ENCODE measurements at regions not wholly inside any gene's neighbourhood (a gene's known extent, or its start where the extent isn't known, plus 50 kb on each side); places are given as distances from the start of the nearest gene placed in this dataset.

- POLR2A ChIA-PET (ENCODE audit: unreplicated experiment): no interaction called here
Measured at GRCh38 chr22:48091060-48091650, 1328.7 kb downstream of the TBC1D22A start.

More at GRCh38 chr22:48091060-48091650, 1328.7 kb downstream of the TBC1D22A start:
- no peak overlapping the region for H3K14ac ChIP-seq (replicated peaks; ENCODE audit: low read depth, low read length)
- in situ Hi-C loops (cut with MboI; ENCODE audit: low sequenced_read_pairs): no loop called here
- no peaks in the 10 kb centered on the region for H4K20me1 ChIP-seq (ENCODE audit: insufficient read depth, low read length)
- TF ChIP-seq RAD21 (IDR thresholded peaks at IDR 0.05; ENCODE audit: low read length) (no peak), MAFK (IDR thresholded peaks at IDR 0.05; ENCODE audit: low read depth, low read length) (no peak), NFE2L2 (IDR thresholded peaks at IDR 0.05; ENCODE audit: low read depth, low read length) (no peak), SMC3 (IDR thresholded peaks at IDR 0.05; ENCODE audit: low read depth, low read length) (no peak), CEBPB (IDR thresholded peaks at IDR 0.05; ENCODE audit: low read depth, low read length) (no peak), RFX5 (IDR thresholded peaks at IDR 0.05; ENCODE audit: low read depth, low read length) (no peak), MXI1 (IDR thresholded peaks at IDR 0.05; ENCODE audit: borderline replicate concordance, low read depth, low read length) (no peak), RCOR1 (IDR thresholded peaks at IDR 0.05; ENCODE audit: insufficient replicate concordance, low read length) (no peak), MAZ (IDR thresholded peaks at IDR 0.05; ENCODE audit: borderline replicate concordance, low read depth, low read length) (no peak), FOS (IDR thresholded peaks at IDR 0.05; ENCODE audit: low read depth, low read length) (no peak), CHD1 (IDR thresholded peaks at IDR 0.05; ENCODE audit: low read depth, low read length) (no peak), BHLHE40 (IDR thresholded peaks at IDR 0.05; ENCODE audit: low read depth, low read length) (no peak), POLR2A (IDR thresholded peaks at IDR 0.05; ENCODE audit: low read depth, low read length) (no peak)
- TF ChIP-seq, protein P1, sequence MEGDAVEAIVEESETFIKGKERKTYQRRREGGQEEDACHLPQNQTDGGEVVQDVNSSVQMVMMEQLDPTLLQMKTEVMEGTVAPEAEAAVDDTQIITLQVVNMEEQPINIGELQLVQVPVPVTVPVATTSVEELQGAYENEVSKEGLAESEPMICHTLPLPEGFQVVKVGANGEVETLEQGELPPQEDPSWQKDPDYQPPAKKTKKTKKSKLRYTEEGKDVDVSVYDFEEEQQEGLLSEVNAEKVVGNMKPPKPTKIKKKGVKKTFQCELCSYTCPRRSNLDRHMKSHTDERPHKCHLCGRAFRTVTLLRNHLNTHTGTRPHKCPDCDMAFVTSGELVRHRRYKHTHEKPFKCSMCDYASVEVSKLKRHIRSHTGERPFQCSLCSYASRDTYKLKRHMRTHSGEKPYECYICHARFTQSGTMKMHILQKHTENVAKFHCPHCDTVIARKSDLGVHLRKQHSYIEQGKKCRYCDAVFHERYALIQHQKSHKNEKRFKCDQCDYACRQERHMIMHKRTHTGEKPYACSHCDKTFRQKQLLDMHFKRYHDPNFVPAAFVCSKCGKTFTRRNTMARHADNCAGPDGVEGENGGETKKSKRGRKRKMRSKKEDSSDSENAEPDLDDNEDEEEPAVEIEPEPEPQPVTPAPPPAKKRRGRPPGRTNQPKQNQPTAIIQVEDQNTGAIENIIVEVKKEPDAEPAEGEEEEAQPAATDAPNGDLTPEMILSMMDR (conservative IDR thresholded peaks at IDR 0.05; ENCODE audit: low read depth, low read length): no peak
- TF ChIP-seq, protein P2, sequence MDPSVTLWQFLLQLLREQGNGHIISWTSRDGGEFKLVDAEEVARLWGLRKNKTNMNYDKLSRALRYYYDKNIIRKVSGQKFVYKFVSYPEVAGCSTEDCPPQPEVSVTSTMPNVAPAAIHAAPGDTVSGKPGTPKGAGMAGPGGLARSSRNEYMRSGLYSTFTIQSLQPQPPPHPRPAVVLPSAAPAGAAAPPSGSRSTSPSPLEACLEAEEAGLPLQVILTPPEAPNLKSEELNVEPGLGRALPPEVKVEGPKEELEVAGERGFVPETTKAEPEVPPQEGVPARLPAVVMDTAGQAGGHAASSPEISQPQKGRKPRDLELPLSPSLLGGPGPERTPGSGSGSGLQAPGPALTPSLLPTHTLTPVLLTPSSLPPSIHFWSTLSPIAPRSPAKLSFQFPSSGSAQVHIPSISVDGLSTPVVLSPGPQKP (IDR thresholded peaks at IDR 0.05; ENCODE audit: borderline replicate concordance, low read depth, low read length): no peak
- TF ChIP-seq, protein P3, sequence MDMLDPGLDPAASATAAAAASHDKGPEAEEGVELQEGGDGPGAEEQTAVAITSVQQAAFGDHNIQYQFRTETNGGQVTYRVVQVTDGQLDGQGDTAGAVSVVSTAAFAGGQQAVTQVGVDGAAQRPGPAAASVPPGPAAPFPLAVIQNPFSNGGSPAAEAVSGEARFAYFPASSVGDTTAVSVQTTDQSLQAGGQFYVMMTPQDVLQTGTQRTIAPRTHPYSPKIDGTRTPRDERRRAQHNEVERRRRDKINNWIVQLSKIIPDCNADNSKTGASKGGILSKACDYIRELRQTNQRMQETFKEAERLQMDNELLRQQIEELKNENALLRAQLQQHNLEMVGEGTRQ (IDR thresholded peaks at IDR 0.05; ENCODE audit: low read depth, low read length): no peak
- H3K27me3 ChIP-seq (ENCODE audit: control insufficient read depth, insufficient read depth, low read length): no peaks in the 10 kb centered on the region
- no peaks in the 10 kb centered on the region for H3K79me1 ChIP-seq (ENCODE audit: low read depth in 1 of 2, low read length in 2 of 2)
- no peak overlapping the region for H3K18ac ChIP-seq (ENCODE audit: low read depth, low read length)
- no peak overlapping the region for H3K56ac ChIP-seq (ENCODE audit: extremely low read depth, insufficient read depth, low read length)
- no peak overlapping the region for H2AFZ ChIP-seq (replicated peaks; ENCODE audit: low read length, poor library complexity)
- H3K9me1 ChIP-seq (ENCODE audit: insufficient read depth, low read length): no peaks in the 10 kb centered on the region
- no peak overlapping the region for H2BK120ac ChIP-seq (ENCODE audit: low read depth, low read length)
- H2AK5ac ChIP-seq (ENCODE audit: low read depth, low read length): no peak overlapping the region
- no peak for ATAC-seq (ENCODE audit: low read depth)
- H3K4me2 ChIP-seq (ENCODE audit: low read depth, low read length): no peak overlapping the region
- no peak overlapping the region for H3K4ac ChIP-seq (ENCODE audit: low read depth, low read length)
- no peak overlapping the region for H2AK9ac ChIP-seq (replicated peaks; ENCODE audit: low read depth, low read length, poor library complexity)
- no TSS peak for BruUV-seq (replicated peaks)
- H3K36me3 ChIP-seq (ENCODE audit: control insufficient read depth, insufficient read depth, low read length): no peaks in the 10 kb centered on the region
- no peak overlapping the region for H4K8ac ChIP-seq (ENCODE audit: low read depth in 2 of 2, low read length in 2 of 2)
- no peaks in the 10 kb centered on the region for H3K4me1 ChIP-seq (ENCODE audit: control insufficient read depth, insufficient read depth, low read length)
- no peak overlapping the region for H2BK20ac ChIP-seq (ENCODE audit: low read depth, low read length)
- no peak overlapping the region for H2BK15ac ChIP-seq (ENCODE audit: low read depth, low read length)
- no peak overlapping the region for H3K9ac ChIP-seq (ENCODE audit: low read depth, low read length)
- H3K4me3 ChIP-seq (ENCODE audit: insufficient read depth, low read depth, low read length): no peak overlapping the region
- no peak overlapping the region for H3K23ac ChIP-seq (ENCODE audit: low read depth, low read length)
- H3K9me3 ChIP-seq (ENCODE audit: control insufficient read depth, insufficient read depth, low read length): peaks cover 35% of the 10 kb centered on the region
- CTCF ChIA-PET: no interaction called here
- no peak overlapping the region for H4K5ac ChIP-seq (ENCODE audit: low read depth, low read length)
- no peak overlapping the region for H2BK5ac ChIP-seq (ENCODE audit: low read depth, low read length, poor library complexity, severe bottlenecking)
- H3K27ac ChIP-seq (ENCODE audit: insufficient read depth, low read length): no peak overlapping the region
- dilution Hi-C loops (cut with HindIII; ENCODE audit: low sequenced_read_pairs, unreplicated experiment): no loop called here
- intact Hi-C loops (cut with micrococcal nuclease): no loop called here
- DNase-seq: no peak
- WGBS, 2 experiments (ENCODE audit: extremely low coverage in 2 of 2, insufficient read length in 1 of 2): no CpG with 5 or more reads among the region's 11 CpGs
- H4K91ac ChIP-seq (ENCODE audit: insufficient read depth, low read depth, low read length): no peak overlapping the region

Data from IMR-90 (cell line).